Liver (tissue), 2 donors: ENCODE measurements at regions not wholly inside any gene's neighbourhood (a gene's known extent, or its start where the extent isn't known, plus 50 kb on each side); places are given as distances from the start of the nearest gene placed in this dataset.
"Not testable (repeated sequence)": the region's sequence is repeated elsewhere in the genome, so short reads cannot be mapped to it uniquely, and the experiment has no call there.

Experiments
- FOXA1 ChIP-seq: IDR thresholded peaks from 2 replicates; pipeline ENCODE4 v1.6.1; 2016; ENCODE audit warnings: antibody characterized with exemption
- ZBTB33 ChIP-seq: IDR thresholded peaks from 2 replicates; pipeline ENCODE4 v1.6.1; 2016; ENCODE audit warnings: antibody characterized with exemption
- TF ChIP-seq, protein P1 (sequence below): fragments of 150-350 bp; IDR thresholded peaks from 2 replicates; pipeline ENCODE4 v1.5.1; 2017; ENCODE audit warnings: improper control_type of control experiment, low read depth, low read length; ENCODE audit not compliant: missing input control
- TF ChIP-seq, protein P2 (sequence below): IDR thresholded peaks from 2 replicates; pipeline ENCODE4 v1.6.1; 2016; ENCODE audit warnings: antibody characterized with exemption, mild to moderate bottlenecking
- donor health status: healthy.

- TF ChIP-seq, protein P1, sequence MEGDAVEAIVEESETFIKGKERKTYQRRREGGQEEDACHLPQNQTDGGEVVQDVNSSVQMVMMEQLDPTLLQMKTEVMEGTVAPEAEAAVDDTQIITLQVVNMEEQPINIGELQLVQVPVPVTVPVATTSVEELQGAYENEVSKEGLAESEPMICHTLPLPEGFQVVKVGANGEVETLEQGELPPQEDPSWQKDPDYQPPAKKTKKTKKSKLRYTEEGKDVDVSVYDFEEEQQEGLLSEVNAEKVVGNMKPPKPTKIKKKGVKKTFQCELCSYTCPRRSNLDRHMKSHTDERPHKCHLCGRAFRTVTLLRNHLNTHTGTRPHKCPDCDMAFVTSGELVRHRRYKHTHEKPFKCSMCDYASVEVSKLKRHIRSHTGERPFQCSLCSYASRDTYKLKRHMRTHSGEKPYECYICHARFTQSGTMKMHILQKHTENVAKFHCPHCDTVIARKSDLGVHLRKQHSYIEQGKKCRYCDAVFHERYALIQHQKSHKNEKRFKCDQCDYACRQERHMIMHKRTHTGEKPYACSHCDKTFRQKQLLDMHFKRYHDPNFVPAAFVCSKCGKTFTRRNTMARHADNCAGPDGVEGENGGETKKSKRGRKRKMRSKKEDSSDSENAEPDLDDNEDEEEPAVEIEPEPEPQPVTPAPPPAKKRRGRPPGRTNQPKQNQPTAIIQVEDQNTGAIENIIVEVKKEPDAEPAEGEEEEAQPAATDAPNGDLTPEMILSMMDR = not testable (repeated sequence)
- TF ChIP-seq, protein P2, sequence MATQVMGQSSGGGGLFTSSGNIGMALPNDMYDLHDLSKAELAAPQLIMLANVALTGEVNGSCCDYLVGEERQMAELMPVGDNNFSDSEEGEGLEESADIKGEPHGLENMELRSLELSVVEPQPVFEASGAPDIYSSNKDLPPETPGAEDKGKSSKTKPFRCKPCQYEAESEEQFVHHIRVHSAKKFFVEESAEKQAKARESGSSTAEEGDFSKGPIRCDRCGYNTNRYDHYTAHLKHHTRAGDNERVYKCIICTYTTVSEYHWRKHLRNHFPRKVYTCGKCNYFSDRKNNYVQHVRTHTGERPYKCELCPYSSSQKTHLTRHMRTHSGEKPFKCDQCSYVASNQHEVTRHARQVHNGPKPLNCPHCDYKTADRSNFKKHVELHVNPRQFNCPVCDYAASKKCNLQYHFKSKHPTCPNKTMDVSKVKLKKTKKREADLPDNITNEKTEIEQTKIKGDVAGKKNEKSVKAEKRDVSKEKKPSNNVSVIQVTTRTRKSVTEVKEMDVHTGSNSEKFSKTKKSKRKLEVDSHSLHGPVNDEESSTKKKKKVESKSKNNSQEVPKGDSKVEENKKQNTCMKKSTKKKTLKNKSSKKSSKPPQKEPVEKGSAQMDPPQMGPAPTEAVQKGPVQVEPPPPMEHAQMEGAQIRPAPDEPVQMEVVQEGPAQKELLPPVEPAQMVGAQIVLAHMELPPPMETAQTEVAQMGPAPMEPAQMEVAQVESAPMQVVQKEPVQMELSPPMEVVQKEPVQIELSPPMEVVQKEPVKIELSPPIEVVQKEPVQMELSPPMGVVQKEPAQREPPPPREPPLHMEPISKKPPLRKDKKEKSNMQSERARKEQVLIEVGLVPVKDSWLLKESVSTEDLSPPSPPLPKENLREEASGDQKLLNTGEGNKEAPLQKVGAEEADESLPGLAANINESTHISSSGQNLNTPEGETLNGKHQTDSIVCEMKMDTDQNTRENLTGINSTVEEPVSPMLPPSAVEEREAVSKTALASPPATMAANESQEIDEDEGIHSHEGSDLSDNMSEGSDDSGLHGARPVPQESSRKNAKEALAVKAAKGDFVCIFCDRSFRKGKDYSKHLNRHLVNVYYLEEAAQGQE = not testable (repeated sequence)
- not testable (repeated sequence) for TF ChIP-seq FOXA1, ZBTB33
These were observed 348.5 kb downstream of the GADD45G start for GRCh38 chr9:89953263-89953662.
